SK-N-SH treated with all-trans-retinoic acid at 6 μM for 48 hours (cell line): ENCODE measurements at regions not wholly inside any gene's neighbourhood (a gene's known extent, or its start where the extent isn't known, plus 50 kb on each side); places are given as distances from the start of the nearest gene placed in this dataset.

Experiments used
- ARNTL ChIP-seq: fragments of 450-650 bp; formaldehyde crosslinking; IDR thresholded peaks from 2 replicates; pipeline ENCODE4 v1.5.0; 2020; ENCODE audit warnings: low read depth, mild to moderate bottlenecking, moderate library complexity, borderline replicate concordance
- OSR1 ChIP-seq: fragments of 250-450 bp; sonication (Bioruptor Pico); IDR thresholded peaks from 2 replicates; pipeline ENCODE4 v1.8.0; 2022; ENCODE audit warnings: moderate library complexity, mild to moderate bottlenecking, inconsistent platforms
- PATZ1 ChIP-seq: fragments of 250-450 bp; sonication (Bioruptor Pico); IDR thresholded peaks from 2 replicates; pipeline ENCODE4 v1.8.0; 2020; ENCODE audit warnings: mild to moderate bottlenecking, moderate library complexity, borderline replicate concordance
- PPARA ChIP-seq: fragments of 250-450 bp; sonication (Bioruptor Pico); IDR thresholded peaks from 2 replicates; pipeline ENCODE4 v1.5.0; 2020; ENCODE audit warnings: mild to moderate bottlenecking, borderline replicate concordance
- RARB ChIP-seq: fragments of 250-450 bp; sonication (Bioruptor Pico); IDR thresholded peaks from 2 replicates; pipeline ENCODE4 v1.8.0; 2021; ENCODE audit warnings: mild to moderate bottlenecking, moderate library complexity
- SNAI2 ChIP-seq: fragments of 250-450 bp; sonication (Bioruptor Pico); IDR thresholded peaks from 2 replicates; pipeline ENCODE4 v1.5.0; 2020; ENCODE audit warnings: mild to moderate bottlenecking, moderate library complexity
- TCF4 ChIP-seq: fragments of 250-450 bp; sonication (Bioruptor Pico); IDR thresholded peaks from 2 replicates; pipeline ENCODE4 v1.8.0; 2021; ENCODE audit warnings: mild to moderate bottlenecking, moderate library complexity, borderline replicate concordance
- TOX ChIP-seq: fragments of 250-450 bp; sonication (Bioruptor Pico); IDR thresholded peaks from 2 replicates; pipeline ENCODE4 v1.8.0; 2021; ENCODE audit warnings: mild to moderate bottlenecking, moderate library complexity, borderline replicate concordance
- ZFP3 ChIP-seq: fragments of 250-450 bp; sonication (Bioruptor Pico); IDR thresholded peaks from 2 replicates; pipeline ENCODE4 v1.5.0; 2020; ENCODE audit warnings: mild to moderate bottlenecking, moderate library complexity
- ZFP30 ChIP-seq: fragments of 450-650 bp; formaldehyde crosslinking; IDR thresholded peaks from 2 replicates; pipeline ENCODE4 v1.5.0; 2022; ENCODE audit warnings: mild to moderate bottlenecking, moderate library complexity
- TF ChIP-seq, protein P1 (sequence below): fragments of 250-450 bp; sonication (Bioruptor Pico); IDR thresholded peaks from 2 replicates; pipeline ENCODE4 v1.5.1; 2020; ENCODE audit warnings: low read depth, mild to moderate bottlenecking, moderate library complexity

GRCh38 chr2:180247658-180248057, 240.6 kb upstream of the CWC22 start:
- TF ChIP-seq PATZ1 = no peak
- TF ChIP-seq ARNTL (CRISPR knock-in tag) = no peak
- TF ChIP-seq ZFP30 (CRISPR knock-in tag) = no peak
- TF ChIP-seq ZFP3 = no peak
- no peak for TF ChIP-seq TOX (CRISPR knock-in tag)
- no peak for TF ChIP-seq RARB (CRISPR knock-in tag)
- TF ChIP-seq, protein P1, sequence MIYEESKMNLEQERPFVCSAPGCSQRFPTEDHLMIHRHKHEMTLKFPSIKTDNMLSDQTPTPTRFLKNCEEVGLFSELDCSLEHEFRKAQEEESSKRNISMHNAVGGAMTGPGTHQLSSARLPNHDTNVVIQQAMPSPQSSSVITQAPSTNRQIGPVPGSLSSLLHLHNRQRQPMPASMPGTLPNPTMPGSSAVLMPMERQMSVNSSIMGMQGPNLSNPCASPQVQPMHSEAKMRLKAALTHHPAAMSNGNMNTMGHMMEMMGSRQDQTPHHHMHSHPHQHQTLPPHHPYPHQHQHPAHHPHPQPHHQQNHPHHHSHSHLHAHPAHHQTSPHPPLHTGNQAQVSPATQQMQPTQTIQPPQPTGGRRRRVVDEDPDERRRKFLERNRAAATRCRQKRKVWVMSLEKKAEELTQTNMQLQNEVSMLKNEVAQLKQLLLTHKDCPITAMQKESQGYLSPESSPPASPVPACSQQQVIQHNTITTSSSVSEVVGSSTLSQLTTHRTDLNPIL (CRISPR knock-in tag) = no peak
- no peak for TF ChIP-seq TCF4 (CRISPR knock-in tag)
- no peak for TF ChIP-seq OSR1 (CRISPR knock-in tag)
- no peak for TF ChIP-seq SNAI2 (CRISPR knock-in tag)
- TF ChIP-seq PPARA = no peak
